ENCODE measurements at regions not wholly inside any gene's neighbourhood (a gene's known extent, or its start where the extent isn't known, plus 50 kb on each side); places are given as distances from the start of the nearest gene placed in this dataset.

DNA sequence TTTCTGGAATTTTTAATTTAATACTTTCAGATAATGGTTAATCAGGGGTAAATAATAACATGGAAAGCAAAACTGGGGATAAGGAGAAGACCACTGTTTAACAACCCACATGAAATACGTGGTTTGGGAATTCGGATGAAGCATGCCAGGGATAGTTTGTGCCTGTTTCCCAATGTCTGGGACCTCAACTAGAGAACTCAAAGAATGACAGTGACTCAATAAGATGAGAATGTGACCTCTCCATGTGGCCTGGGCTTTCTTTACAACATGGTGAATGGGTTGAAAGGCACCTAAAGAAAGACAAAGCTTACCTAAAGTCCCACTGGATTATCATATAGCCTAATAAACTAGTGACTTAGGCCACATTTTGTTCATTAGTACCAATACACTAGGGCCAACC, 460.3 kb upstream of the LRFN5 start:
- TF ChIP-seq POLR2A (IDR thresholded peaks at IDR 0.05) (no peak), CTCF (IDR thresholded peaks at IDR 0.05) (no peak)
